Left ventricle myocardium inferior (tissue), 1 donor: ENCODE measurements at regions not wholly inside any gene's neighbourhood (a gene's known extent, or its start where the extent isn't known, plus 50 kb on each side); places are given as distances from the start of the nearest gene placed in this dataset.

ENCODE experiments used
- DNase-seq: peaks from one replicate; pipeline ENCODE4 v3.0.0-alpha.2; 2020
- H3K27ac ChIP-seq: fragments of 200-600 bp; replicated peaks from 2 replicates; pipeline ENCODE4 v1.8.0; 2021
- H3K27me3 ChIP-seq: fragments of 200-600 bp; 2 replicates; pipeline ENCODE4 v1.8.0; 2021; ENCODE audit warnings: low read depth
- H3K36me3 ChIP-seq: fragments of 200-600 bp; 2 replicates; pipeline ENCODE4 v1.8.0; 2021
- H3K4me1 ChIP-seq: fragments of 200-600 bp; 2 replicates; pipeline ENCODE4 v1.8.0; 2021
- H3K4me3 ChIP-seq: fragments of 200-600 bp; 2 replicates; pipeline ENCODE4 v1.8.0; 2021; ENCODE audit warnings: mild to moderate bottlenecking, moderate library complexity
- H3K9me3 ChIP-seq: fragments of 200-600 bp; replicated peaks from 2 replicates; pipeline ENCODE4 v1.8.0; 2021
- intact Hi-C: fragments of 100-400 bp; cut with micrococcal nuclease; formaldehyde crosslinking; loops from one replicate; pipeline ENCODE4 v1.11.0; 2022
- TF ChIP-seq, protein P1 (sequence below): fragments of 200-600 bp; IDR thresholded peaks from 2 replicates; pipeline ENCODE4 v1.8.0; 2021; ENCODE audit warnings: antibody characterized with exemption, mild to moderate bottlenecking, borderline replicate concordance
- donor health status: DM: no; HTN: yes; CAD: no; lungs with severe emphysema.

DNA sequence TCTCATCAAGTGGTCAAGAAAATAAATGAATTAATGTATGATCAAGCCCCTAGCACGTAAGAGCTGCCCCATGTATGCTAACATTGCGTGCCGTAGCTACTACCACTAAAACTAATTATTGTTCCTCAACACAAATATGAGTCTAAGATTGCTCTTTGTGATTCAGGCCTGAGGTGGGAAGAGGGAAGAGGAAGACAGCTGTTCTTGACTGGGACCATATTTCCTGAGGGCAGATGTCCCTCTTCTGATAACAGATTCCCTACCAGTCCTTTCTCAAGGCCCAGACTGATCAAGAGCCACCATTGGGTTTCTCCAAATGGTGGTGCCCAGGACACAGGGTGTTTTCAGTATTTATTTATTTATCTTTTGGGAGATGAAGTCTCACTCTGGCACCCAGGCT, 87.2 kb upstream of the CADM1 start:
- no peak for DNase-seq
- intact Hi-C loops, result no loop called here
- H3K36me3 ChIP-seq, result no peaks in the 10 kb centered on the region
- no peaks in the 10 kb centered on the region for H3K27me3 ChIP-seq
- no peak overlapping the region for H3K4me3 ChIP-seq
- H3K9me3 ChIP-seq, result peaks cover 19% of the 10 kb centered on the region
- TF ChIP-seq, protein P1, sequence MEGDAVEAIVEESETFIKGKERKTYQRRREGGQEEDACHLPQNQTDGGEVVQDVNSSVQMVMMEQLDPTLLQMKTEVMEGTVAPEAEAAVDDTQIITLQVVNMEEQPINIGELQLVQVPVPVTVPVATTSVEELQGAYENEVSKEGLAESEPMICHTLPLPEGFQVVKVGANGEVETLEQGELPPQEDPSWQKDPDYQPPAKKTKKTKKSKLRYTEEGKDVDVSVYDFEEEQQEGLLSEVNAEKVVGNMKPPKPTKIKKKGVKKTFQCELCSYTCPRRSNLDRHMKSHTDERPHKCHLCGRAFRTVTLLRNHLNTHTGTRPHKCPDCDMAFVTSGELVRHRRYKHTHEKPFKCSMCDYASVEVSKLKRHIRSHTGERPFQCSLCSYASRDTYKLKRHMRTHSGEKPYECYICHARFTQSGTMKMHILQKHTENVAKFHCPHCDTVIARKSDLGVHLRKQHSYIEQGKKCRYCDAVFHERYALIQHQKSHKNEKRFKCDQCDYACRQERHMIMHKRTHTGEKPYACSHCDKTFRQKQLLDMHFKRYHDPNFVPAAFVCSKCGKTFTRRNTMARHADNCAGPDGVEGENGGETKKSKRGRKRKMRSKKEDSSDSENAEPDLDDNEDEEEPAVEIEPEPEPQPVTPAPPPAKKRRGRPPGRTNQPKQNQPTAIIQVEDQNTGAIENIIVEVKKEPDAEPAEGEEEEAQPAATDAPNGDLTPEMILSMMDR, result no peak
- H3K4me1 ChIP-seq, result no peaks in the 10 kb centered on the region
- H3K27ac ChIP-seq, result no peak overlapping the region

DNA sequence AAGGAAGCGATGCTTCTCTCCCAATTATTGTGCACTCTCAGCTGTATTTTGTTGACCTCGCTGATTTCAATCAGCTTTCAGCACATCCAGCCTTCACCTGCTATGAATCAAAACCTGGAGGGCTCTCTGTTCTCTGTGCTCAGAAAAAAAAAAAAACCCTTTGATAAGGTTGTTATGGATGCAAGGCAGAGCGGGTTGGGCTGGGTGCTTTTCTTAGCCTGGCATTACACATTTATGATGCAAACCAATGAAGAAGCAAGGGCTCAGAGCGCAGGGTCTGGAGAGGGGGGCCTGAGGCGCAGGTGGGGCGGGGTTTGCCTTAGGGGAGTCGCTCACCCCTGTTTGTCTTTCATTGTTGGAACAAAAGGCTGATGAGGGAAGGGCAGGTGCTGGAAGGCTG, 86.0 kb upstream of the CADM1 start:
- Histone ChIP-seq H3K27me3 (no peaks in the 10 kb centered on the region), H3K27ac (no peak overlapping the region), H3K4me3 (no peak overlapping the region), H3K36me3 (no peaks in the 10 kb centered on the region), H3K4me1 (no peaks in the 10 kb centered on the region), H3K9me3 (peaks cover 19% of the 10 kb centered on the region)
- intact Hi-C loops, result no loop called here
- TF ChIP-seq, protein P1, result no peak
- DNase-seq, result peak; percentile 19

GRCh38 chr11:115587718-115588342, 83.6 kb upstream of the CADM1 start:
- TF ChIP-seq, protein P1, result no peak
- no peak overlapping the region for H3K4me3 ChIP-seq
- no peaks in the 10 kb centered on the region for H3K36me3 ChIP-seq
- H3K27me3 ChIP-seq, result no peaks in the 10 kb centered on the region
- DNase-seq, result no peak
- H3K9me3 ChIP-seq, result peaks cover 19% of the 10 kb centered on the region
- intact Hi-C loops, result no loop called here
- no peaks in the 10 kb centered on the region for H3K4me1 ChIP-seq
- H3K27ac ChIP-seq, result no peak overlapping the region

DNA sequence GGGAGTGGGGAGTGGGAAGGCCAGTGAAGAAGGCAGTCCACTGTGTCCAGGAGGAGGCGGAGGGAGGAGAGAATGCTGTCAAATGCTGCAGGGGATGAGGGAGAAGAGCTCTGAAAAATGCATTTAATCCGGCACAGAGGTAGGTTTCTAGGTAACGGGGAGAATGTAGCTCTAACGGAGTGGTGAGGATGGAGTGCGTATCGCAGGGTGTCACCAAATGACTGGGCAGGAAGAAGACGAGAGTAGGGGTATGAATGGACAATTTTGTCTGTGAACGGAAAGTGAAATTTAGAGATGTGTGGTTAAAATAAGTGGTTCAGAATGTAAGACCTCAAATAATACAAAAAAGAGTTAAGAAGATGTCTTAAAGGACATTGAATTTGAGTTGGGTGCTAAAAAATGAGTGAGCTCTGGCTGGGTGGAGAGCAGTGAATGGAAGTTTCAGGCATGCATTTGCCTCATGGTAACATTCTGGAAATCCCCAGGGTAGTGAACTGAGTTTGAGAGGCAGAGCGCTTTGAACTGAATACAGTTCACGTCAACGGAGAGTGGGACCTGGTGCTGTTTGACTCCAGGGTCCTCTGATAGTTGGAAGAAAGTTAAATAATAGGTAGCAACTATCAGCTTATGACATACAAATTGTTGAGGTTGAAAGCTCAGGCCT, 81.3 kb upstream of the CADM1 start:
- peaks cover 19% of the 10 kb centered on the region for H3K9me3 ChIP-seq
- peaks cover 17% of the 10 kb centered on the region for H3K4me1 ChIP-seq
- intact Hi-C loops, result no loop called here
- no peaks in the 10 kb centered on the region for H3K36me3 ChIP-seq
- DNase-seq, result no peak
- TF ChIP-seq, protein P1, result no peak
- H3K4me3 ChIP-seq, result no peak overlapping the region
- H3K27me3 ChIP-seq, result no peaks in the 10 kb centered on the region
- no peak overlapping the region for H3K27ac ChIP-seq

- TF ChIP-seq, protein P1, result no peak
- DNase-seq, result no peak
- intact Hi-C loops, result no loop called here
These were observed 77.8 kb upstream of the CADM1 start for GRCh38 chr11:115581871-115582639.

More at GRCh38 chr11:115581871-115582639, 77.8 kb upstream of the CADM1 start:
- Histone ChIP-seq H3K27ac (no peak overlapping the region), H3K9me3 (peaks cover 2% of the 10 kb centered on the region), H3K36me3 (no peaks in the 10 kb centered on the region), H3K4me1 (peaks cover 17% of the 10 kb centered on the region), H3K4me3 (no peak overlapping the region), H3K27me3 (no peaks in the 10 kb centered on the region)
